Neural crest cell (in vitro differentiated cells): ENCODE measurements at regions not wholly inside any gene's neighbourhood (a gene's known extent, or its start where the extent isn't known, plus 50 kb on each side); places are given as distances from the start of the nearest gene placed in this dataset.
A peak's percentile ranks its signal among the peaks of the same experiment; 100 is the strongest.
"Not testable (repeated sequence)": the region's sequence is repeated elsewhere in the genome, so short reads cannot be mapped to it uniquely, and the experiment has no call there.

ENCODE experiments used
- DNase-seq: peaks from one replicate; pipeline ENCODE4 v3.0.0; 2021; ENCODE audit warnings: low read depth, mixed read lengths, low spot score
- H3K27ac Mint-ChIP-seq: one replicate; pipeline ENCODE4 v1.8.0; 2021; ENCODE audit warnings: mild to moderate bottlenecking, mixed read lengths; ENCODE audit not compliant: unreplicated experiment
- H3K27me3 Mint-ChIP-seq: 2 replicates; pipeline ENCODE4 v1.8.0; 2021; ENCODE audit warnings: low read depth, mild to moderate bottlenecking, mixed read lengths
- H3K36me3 Mint-ChIP-seq: 2 replicates; pipeline ENCODE4 v1.8.0; 2021; ENCODE audit warnings: low read depth, mild to moderate bottlenecking, mixed read lengths
- H3K4me1 Mint-ChIP-seq: 2 replicates; pipeline ENCODE4 v1.8.0; 2021; ENCODE audit warnings: mixed read lengths
- H3K4me3 Mint-ChIP-seq: one replicate; pipeline ENCODE4 v1.8.0; 2021; ENCODE audit warnings: mild to moderate bottlenecking, mixed read lengths
- H3K9me3 Mint-ChIP-seq: 2 replicates; pipeline ENCODE4 v1.8.0; 2021; ENCODE audit warnings: mixed read lengths
- CTCF ChIP-seq: fragments of 200-600 bp; sonication (generic); conservative IDR thresholded peaks from 2 replicates; pipeline ENCODE4 v1.5.0; 2021; ENCODE audit warnings: antibody characterized with exemption, mild to moderate bottlenecking

GRCh38 chr2:7094231-7094741 is 177.1 kb downstream of the RNF144A start:
- no peak for TF ChIP-seq CTCF
- peaks cover 7% of the 10 kb centered on the region for H3K4me1 Mint-ChIP-seq
- H3K27ac Mint-ChIP-seq = no peak overlapping the region
- no peak for DNase-seq
- no peaks in the 10 kb centered on the region for H3K9me3 Mint-ChIP-seq
- no peaks in the 10 kb centered on the region for H3K27me3 Mint-ChIP-seq
- no peak overlapping the region for H3K4me3 Mint-ChIP-seq
- no peaks in the 10 kb centered on the region for H3K36me3 Mint-ChIP-seq

- no peaks in the 10 kb centered on the region for H3K36me3 Mint-ChIP-seq
- no peak for TF ChIP-seq CTCF
- no peaks in the 10 kb centered on the region for H3K9me3 Mint-ChIP-seq
- no peak overlapping the region for H3K4me3 Mint-ChIP-seq
- no peaks in the 10 kb centered on the region for H3K27me3 Mint-ChIP-seq
- DNase-seq = no peak
- no peak overlapping the region for H3K27ac Mint-ChIP-seq
- H3K4me1 Mint-ChIP-seq = peaks cover 7% of the 10 kb centered on the region
Observed at GRCh38 chr2:7096726-7097352, 179.6 kb downstream of the RNF144A start.

- peak; percentile 98 for TF ChIP-seq CTCF
- Mint-ChIP-seq H3K9me3 (no peaks in the 10 kb centered on the region), H3K36me3 (no peaks in the 10 kb centered on the region), H3K27ac (peak overlapping the region; percentile 58), H3K4me1 (peaks cover 7% of the 10 kb centered on the region), H3K4me3 (peak overlapping the region; percentile 2), H3K27me3 (no peaks in the 10 kb centered on the region)
- peak; percentile 84 for DNase-seq
Observed at GRCh38 chr2:7097353-7097895, 180.2 kb downstream of the RNF144A start.

GRCh38 chr2:7098816-7099215 is 181.6 kb downstream of the RNF144A start:
- TF ChIP-seq CTCF = no peak
- no peaks in the 10 kb centered on the region for H3K27me3 Mint-ChIP-seq
- no peak overlapping the region for H3K27ac Mint-ChIP-seq
- H3K36me3 Mint-ChIP-seq = no peaks in the 10 kb centered on the region
- DNase-seq = no peak
- H3K4me3 Mint-ChIP-seq = no peak overlapping the region
- H3K4me1 Mint-ChIP-seq = peaks cover 16% of the 10 kb centered on the region
- no peaks in the 10 kb centered on the region for H3K9me3 Mint-ChIP-seq

- H3K4me1 Mint-ChIP-seq = peaks cover 16% of the 10 kb centered on the region
- H3K36me3 Mint-ChIP-seq, H3K27me3 Mint-ChIP-seq, H3K4me3 Mint-ChIP-seq, DNase-seq, H3K27ac Mint-ChIP-seq, H3K9me3 Mint-ChIP-seq: not testable (repeated sequence)
Observed at GRCh38 chr2:7099687-7100086, 182.5 kb downstream of the RNF144A start.

GRCh38 chr2:7102826-7103225 is 185.6 kb downstream of the RNF144A start:
- Mint-ChIP-seq H3K27me3 (no peaks in the 10 kb centered on the region), H3K27ac (no peak overlapping the region), H3K36me3 (peaks cover 3% of the 10 kb centered on the region), H3K4me3 (no peak overlapping the region), H3K4me1 (peaks cover 9% of the 10 kb centered on the region), H3K9me3 (no peaks in the 10 kb centered on the region)
- no peak for DNase-seq
- TF ChIP-seq CTCF = no peak
